NB4 (cell line): ENCODE measurements at regions not wholly inside any gene's neighbourhood (a gene's known extent, or its start where the extent isn't known, plus 50 kb on each side); places are given as distances from the start of the nearest gene placed in this dataset.

Source experiments
- CTCF ChIP-seq: IDR thresholded peaks from one replicate; pipeline ENCODE4 v1.5.1; 2012; ENCODE audit warnings: low read depth, low read length
- MAX ChIP-seq: IDR thresholded peaks from 2 replicates; pipeline ENCODE4 v1.6.1; 2011; ENCODE audit warnings: low read depth, low read length
- MYC ChIP-seq: IDR thresholded peaks from 2 replicates; pipeline ENCODE4 v1.6.1; 2011; ENCODE audit warnings: low read depth, low read length
- POLR2A ChIP-seq: IDR thresholded peaks from 2 replicates; pipeline ENCODE4 v1.6.1; 2011; ENCODE audit warnings: mild to moderate bottlenecking; ENCODE audit not compliant: insufficient read length; ENCODE audit errors: extremely low read depth

DNA sequence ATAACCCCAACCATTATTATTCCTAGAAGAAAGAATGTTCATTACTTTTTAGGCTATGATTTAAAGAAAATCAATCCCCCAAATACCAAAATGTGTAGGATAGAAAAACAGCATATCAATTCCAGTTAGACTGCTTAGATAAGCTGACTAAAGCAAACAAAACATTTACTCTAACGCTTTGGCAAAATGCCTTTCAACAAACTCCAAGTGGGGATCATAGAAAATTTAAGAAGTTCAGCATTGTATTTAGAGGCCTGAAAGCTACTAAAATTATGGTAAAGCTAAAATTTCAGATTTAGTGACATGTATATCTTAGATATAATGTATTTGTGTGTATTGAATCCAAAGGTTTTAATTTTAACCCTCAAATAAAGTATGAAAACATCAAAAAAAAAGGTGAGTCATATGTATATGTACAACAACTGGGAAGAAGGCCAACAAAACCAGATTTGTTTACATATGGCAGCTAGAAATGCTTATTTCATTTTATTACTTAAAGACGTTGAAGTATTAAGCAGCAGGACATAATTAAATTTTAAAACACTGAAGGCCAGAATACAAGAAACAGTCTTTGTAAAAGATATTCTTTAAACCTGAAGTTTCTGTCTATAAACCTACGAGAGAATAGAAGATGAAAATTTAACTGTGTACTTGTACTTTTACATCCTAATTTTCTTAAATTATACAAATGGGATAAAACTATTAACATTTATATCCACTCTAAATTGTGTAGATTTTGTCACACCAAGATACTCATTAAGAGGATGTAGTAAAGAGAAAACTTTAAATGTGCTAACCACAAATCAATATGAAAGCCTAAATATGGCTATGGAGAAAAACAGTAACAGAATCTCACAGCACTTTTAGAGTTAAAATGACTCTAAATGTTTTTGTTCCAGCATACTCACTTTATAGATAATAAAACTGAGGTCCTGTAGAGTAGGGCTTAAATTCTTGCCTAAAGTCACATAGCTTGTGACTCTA is 71.4 kb downstream of the SLC41A2 start:
- TF ChIP-seq CTCF: no peak
- no peak for TF ChIP-seq MAX
- TF ChIP-seq POLR2A: no peak
- TF ChIP-seq MYC: no peak
